Esophagus muscularis mucosa (tissue), 4 donors: ENCODE measurements at regions not wholly inside any gene's neighbourhood (a gene's known extent, or its start where the extent isn't known, plus 50 kb on each side); places are given as distances from the start of the nearest gene placed in this dataset.

Experiments
- DNase-seq: peaks from one replicate; pipeline ENCODE4 v3.0.0-alpha.2; 2017; ENCODE audit errors: extremely low spot score
- H3K27ac ChIP-seq, 4 donors: fragments of 200-600 bp; sonication (generic); replicated peaks in 1 of 4; 1 replicate in 3 of 4; 2 replicates in 1 of 4; pipeline ENCODE4 v1.5.1; 2016 to 2019; ENCODE audit warnings: mild to moderate bottlenecking in 1 of 4
- H3K27me3 ChIP-seq, 4 donors: fragments of 200-600 bp; sonication (generic); one replicate each; pipeline versions ENCODE4 v1.5.1 to v1.6.0; 2016 to 2019
- H3K36me3 ChIP-seq, 4 donors: fragments of 200-600 bp; sonication (generic); one replicate each; pipeline ENCODE4 v1.5.1; 2016 to 2019
- H3K4me1 ChIP-seq, 4 donors: fragments of 200-600 bp; sonication (generic); one replicate each; pipeline ENCODE4 v1.5.1; 2016 to 2019
- H3K4me3 ChIP-seq, 4 donors: fragments of 200-600 bp; sonication (generic); 1 replicate in 2 of 4; 2 replicates in 2 of 4; pipeline ENCODE4 v1.5.1; 2016 to 2019; ENCODE audit warnings: mild to moderate bottlenecking in 4 of 4, moderate library complexity in 1 of 4
- H3K9me3 ChIP-seq, 4 donors: fragments of 200-600 bp; sonication (generic); 1 replicate in 3 of 4; 2 replicates in 1 of 4; pipeline ENCODE4 v1.5.1; 2016 to 2019
- EP300 ChIP-seq: sonication (generic); formaldehyde crosslinking; IDR thresholded peaks from one replicate; pipeline ENCODE4 v1.6.1; 2017; ENCODE audit warnings: antibody characterized with exemption
- POLR2A ChIP-seq: fragments of 450-650 bp; IDR thresholded peaks from one replicate; pipeline ENCODE4 v1.6.1; 2017; ENCODE audit warnings: antibody characterized with exemption, moderate library complexity, mild to moderate bottlenecking, low read depth
- POLR2AphosphoS5 ChIP-seq, 2 donors: sonication (generic); formaldehyde crosslinking; IDR thresholded peaks; one replicate each; pipeline ENCODE4 v1.6.1; 2017; ENCODE audit warnings: antibody characterized with exemption in 2 of 2
- WGBS: methylation state at CpG from one replicate; pipeline ENCODE4 v1.1.5; 2018; 5-methylcytosine and 5-hydroxymethylcytosine counted together
- intact Hi-C: fragments of 100-400 bp; cut with DNase I; formaldehyde crosslinking; loops from one replicate; pipeline ENCODE4 v1.15.1; 2023
- TF ChIP-seq, protein P1 (sequence below), 3 experiments: fragments of 200-600 bp in 2 of 3; fragments of 450-650 bp in 1 of 3; sonication (generic) in 2 of 3; IDR thresholded peaks; one replicate each; pipeline ENCODE4 v1.5.1; 2017 to 2019; ENCODE audit warnings: antibody characterized with exemption in 3 of 3, mild to moderate bottlenecking in 2 of 3, moderate library complexity in 1 of 3

DNA sequence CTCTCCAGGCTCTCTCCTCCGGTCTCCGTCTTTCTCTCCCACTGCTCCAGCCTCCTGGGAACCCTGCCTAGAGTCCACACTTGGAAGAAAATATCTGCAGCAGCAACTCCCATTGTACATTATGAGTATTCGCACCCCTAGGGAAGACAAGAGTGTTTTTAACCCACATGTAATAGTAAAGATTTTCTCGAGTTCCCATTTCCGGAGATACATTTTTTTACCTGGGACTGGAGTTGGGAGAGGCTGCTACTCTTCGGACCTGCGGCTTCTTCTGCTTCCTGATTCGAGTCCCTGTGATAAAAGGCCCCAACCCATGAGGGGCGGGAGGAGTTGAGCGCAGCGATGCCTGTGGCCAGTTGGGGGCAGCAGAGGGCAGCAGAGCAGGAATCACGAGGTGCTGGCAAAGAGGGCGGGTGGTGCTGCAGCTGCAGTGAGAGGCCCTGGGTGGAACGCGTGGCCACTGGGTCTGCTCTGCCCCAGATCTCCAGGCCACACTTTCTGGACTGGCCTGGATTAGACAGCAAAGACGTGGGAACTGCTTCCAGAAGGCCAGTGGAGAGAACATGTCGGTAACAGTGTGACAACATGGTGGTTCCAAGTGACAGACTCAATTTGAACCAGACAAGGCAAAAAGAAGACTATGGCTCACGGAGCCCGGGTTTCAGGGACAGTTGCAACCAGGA, 221.0 kb upstream of the CSF3R start:
- no peak overlapping the region for H3K27ac ChIP-seq
- WGBS, result 27% methylated on average over 11 of the region's 19 CpGs
- no peak for DNase-seq

DNA sequence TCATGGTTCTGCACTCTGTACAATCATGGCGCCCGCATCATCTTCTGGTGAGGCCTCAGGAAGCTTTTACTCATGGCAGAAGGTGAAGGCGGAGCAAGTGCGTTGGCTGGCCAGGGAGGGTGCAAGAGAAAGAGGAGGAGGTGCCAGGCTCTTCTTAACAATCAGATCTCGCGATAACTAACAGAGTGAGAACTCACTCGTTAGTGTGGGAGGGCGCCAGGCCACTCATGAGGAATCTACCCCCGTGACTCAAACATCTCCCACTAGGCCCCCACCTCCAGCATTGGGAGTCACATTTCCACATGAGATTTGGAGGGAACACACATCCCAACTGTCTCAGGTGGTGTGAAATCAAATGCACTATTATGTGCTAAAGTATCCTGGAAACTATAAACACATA, 220.2 kb upstream of the CSF3R start:
- Histone ChIP-seq H3K27me3 (peaks cover 0 to 66% (median 4%) of the 10 kb centered on the region in 4 donors), H3K36me3 (no peaks in the 10 kb centered on the region), H3K4me3 (no peak overlapping the region), H3K4me1 (peaks cover 0 to 7% (median 0%) of the 10 kb centered on the region in 4 donors), H3K27ac (no peak overlapping the region), H3K9me3 (no peaks in the 10 kb centered on the region)
- intact Hi-C loops, result loop anchor here (5.0 kb wide), 1 partner anchor 729 kb away; no protein-coding TSS in a partner anchor
- WGBS, result 87% methylated on average over 9 of the region's 9 CpGs
- TF ChIP-seq, protein P1, sequence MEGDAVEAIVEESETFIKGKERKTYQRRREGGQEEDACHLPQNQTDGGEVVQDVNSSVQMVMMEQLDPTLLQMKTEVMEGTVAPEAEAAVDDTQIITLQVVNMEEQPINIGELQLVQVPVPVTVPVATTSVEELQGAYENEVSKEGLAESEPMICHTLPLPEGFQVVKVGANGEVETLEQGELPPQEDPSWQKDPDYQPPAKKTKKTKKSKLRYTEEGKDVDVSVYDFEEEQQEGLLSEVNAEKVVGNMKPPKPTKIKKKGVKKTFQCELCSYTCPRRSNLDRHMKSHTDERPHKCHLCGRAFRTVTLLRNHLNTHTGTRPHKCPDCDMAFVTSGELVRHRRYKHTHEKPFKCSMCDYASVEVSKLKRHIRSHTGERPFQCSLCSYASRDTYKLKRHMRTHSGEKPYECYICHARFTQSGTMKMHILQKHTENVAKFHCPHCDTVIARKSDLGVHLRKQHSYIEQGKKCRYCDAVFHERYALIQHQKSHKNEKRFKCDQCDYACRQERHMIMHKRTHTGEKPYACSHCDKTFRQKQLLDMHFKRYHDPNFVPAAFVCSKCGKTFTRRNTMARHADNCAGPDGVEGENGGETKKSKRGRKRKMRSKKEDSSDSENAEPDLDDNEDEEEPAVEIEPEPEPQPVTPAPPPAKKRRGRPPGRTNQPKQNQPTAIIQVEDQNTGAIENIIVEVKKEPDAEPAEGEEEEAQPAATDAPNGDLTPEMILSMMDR (IDR thresholded peaks at IDR 0.05), result no peak
- TF ChIP-seq EP300 (no peak), POLR2A (no peak), POLR2AphosphoS5 (IDR thresholded peaks at IDR 0.05) (no peak)
- no peak for DNase-seq

More for the DNA sequence above, 221.0 kb upstream of the CSF3R start:
- H3K9me3 ChIP-seq, result no peaks in the 10 kb centered on the region
- H3K36me3 ChIP-seq, result no peaks in the 10 kb centered on the region
- TF ChIP-seq EP300 (no peak), POLR2AphosphoS5 (IDR thresholded peaks at IDR 0.05) (no peak), POLR2A (no peak)
- TF ChIP-seq, protein P1 (IDR thresholded peaks at IDR 0.05), result peak; percentile 75 to 82 (median 79)
- peaks cover 0 to 67% (median 4%) of the 10 kb centered on the region in 4 donors for H3K27me3 ChIP-seq
- H3K4me3 ChIP-seq, result no peak overlapping the region
- intact Hi-C loops, result loop anchor here (5.0 kb wide), 1 partner anchor 729 kb away; no protein-coding TSS in a partner anchor
- H3K4me1 ChIP-seq, result peaks cover 0 to 7% (median 0%) of the 10 kb centered on the region in 4 donors

DNA sequence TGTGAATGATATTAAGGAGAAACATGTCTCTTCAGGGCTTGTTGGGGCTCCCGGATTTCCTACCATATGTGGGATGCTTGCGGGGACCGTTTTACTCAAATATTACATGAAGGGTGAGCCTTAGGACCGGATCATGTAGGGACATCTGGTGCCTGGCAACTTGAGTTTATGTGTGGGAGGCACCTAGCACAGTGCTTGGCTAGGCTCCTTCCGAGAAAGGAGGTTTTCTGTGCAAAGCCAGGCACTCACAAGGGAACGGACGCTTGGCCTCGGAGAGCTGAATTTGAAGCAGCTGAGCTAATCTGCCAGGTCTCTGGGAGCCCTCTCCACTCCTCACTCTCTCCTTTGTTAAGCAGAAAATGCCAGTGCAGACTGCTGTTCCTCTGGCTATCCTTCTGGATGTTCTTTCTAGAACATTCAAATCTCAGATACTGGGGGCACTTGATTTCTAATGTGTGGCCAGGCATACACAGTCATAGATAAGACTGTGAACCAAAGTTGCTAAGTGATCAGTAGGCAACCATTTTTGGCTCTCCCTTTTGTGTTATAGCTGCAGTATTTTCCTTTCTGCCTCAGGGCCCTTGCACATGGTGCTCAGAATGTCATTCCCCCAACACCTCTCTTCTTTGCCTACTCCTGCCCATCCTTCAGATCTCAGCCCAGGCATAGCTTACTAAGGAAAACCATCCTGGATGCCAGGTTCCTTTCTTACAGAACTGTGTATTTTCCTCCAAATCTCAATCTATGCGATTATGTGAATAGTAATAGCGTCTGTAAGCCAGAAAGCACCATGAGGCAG, 216.6 kb upstream of the CSF3R start:
- DNase-seq, result no peak
- intact Hi-C loops, result no loop called here
- Histone ChIP-seq H3K4me1 (peaks cover 0 to 7% (median 0%) of the 10 kb centered on the region in 4 donors), H3K27ac (no peak overlapping the region), H3K27me3 (peaks cover 0 to 56% (median 7%) of the 10 kb centered on the region in 4 donors), H3K36me3 (no peaks in the 10 kb centered on the region), H3K4me3 (no peak overlapping the region), H3K9me3 (no peaks in the 10 kb centered on the region)
- no peak for TF ChIP-seq EP300
- no peak for TF ChIP-seq POLR2A
- TF ChIP-seq POLR2AphosphoS5 (IDR thresholded peaks at IDR 0.05), result no peak
- TF ChIP-seq, protein P1 (IDR thresholded peaks at IDR 0.05), result no peak
- WGBS, result 51% methylated on average over 9 of the region's 10 CpGs

DNA sequence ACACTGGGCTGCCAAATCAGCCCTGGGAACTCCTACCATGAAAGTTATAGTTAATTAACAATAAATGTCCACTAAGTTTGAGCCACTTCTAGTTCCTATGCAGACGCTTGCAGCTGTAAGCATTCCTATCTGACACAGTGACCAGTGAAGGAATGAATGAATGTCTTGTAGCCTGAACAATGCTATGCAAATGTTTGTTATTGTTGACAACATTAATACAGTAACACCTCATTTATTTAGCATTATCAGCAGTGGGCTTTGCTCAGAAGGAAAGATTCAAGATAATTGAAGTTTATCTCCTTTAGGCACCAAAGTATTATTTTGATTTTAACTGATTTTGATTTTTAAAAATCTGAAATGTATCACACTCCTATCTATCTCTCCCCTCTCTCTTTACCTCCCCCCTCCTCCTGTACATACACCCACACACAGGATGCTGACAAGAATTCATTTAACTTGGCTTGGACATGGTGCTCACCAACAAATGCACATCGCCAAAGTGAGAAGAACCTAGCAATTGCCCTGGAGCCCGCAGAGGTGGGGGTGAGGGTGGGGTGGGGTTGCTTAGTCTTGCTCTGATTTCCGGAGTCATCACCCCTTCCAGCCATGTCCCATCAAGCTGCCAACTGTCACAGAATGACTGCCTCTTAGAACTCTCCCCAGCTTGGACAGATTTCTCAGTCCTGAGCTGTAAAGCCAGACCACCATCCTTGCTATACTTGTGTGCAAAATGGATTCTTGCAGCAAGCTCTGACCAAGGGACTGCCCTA, 215.3 kb upstream of the CSF3R start:
- Histone ChIP-seq H3K4me3 (no peak overlapping the region), H3K36me3 (no peaks in the 10 kb centered on the region), H3K4me1 (no peaks in the 10 kb centered on the region), H3K9me3 (no peaks in the 10 kb centered on the region), H3K27me3 (peaks cover 0 to 56% (median 6%) of the 10 kb centered on the region in 4 donors), H3K27ac (no peak overlapping the region)
- intact Hi-C loops, result no loop called here
- no peak for DNase-seq
- TF ChIP-seq POLR2A, result no peak
- WGBS, result 23% methylated on average over 4 of the region's 4 CpGs
